IMR-90 (cell line): ENCODE measurements at regions not wholly inside any gene's neighbourhood (a gene's known extent, or its start where the extent isn't known, plus 50 kb on each side); places are given as distances from the start of the nearest gene placed in this dataset.
"Not testable (repeated sequence)": the region's sequence is repeated elsewhere in the genome, so short reads cannot be mapped to it uniquely, and the experiment has no call there.

Experiments used
- ATAC-seq: fragments of 200-7000 bp; cut with Tn5 transposase; 2 replicates; pipeline ENCODE4 v1.9.1; 2020; ENCODE audit warnings: low read depth, mild to moderate bottlenecking, moderate library complexity
- BruUV-seq: library from RNA; stranded (reverse); fragments of 400-500 nt; replicated peaks from 2 replicates; lab custom pipeline; 2021; lab: Mats Ljungman, UMichigan
- CTCF ChIA-PET: fragments of 300-600 bp; formaldehyde crosslinking; extraction: SDS; loops from one replicate; lab custom pipeline; 2021; ENCODE audit warnings: antibody characterized with exemption; lab: Yijun Ruan, JAX
- POLR2A ChIA-PET: fragments of 300-600 bp; sonication (Branson Sonifier 250); formaldehyde crosslinking; loops from one replicate; lab custom pipeline; 2022; ENCODE audit warnings: antibody characterized with exemption; ENCODE audit not compliant: unreplicated experiment; lab: Charles Lee
- DNase-seq: peaks from one replicate; pipeline ENCODE4 v3.0.0; 2013
- H2AFZ ChIP-seq: replicated peaks from 2 replicates; pipeline ENCODE3; 2013; ENCODE audit warnings: low read length, mild to moderate bottlenecking; ENCODE audit not compliant: poor library complexity
- H2AK5ac ChIP-seq: 2 replicates; pipeline ENCODE4 v1.6.1; 2013; ENCODE audit warnings: low read depth, low read length, inconsistent platforms
- H2AK9ac ChIP-seq: replicated peaks from 2 replicates; pipeline ENCODE3; 2013; ENCODE audit warnings: mild to moderate bottlenecking, low read depth, low read length, moderate library complexity; ENCODE audit not compliant: poor library complexity
- H2BK120ac ChIP-seq: 2 replicates; pipeline ENCODE4 v1.6.1; 2013; ENCODE audit warnings: low read depth, low read length, inconsistent platforms
- H2BK15ac ChIP-seq: 3 replicates; pipeline ENCODE4 v1.6.1; 2013; ENCODE audit warnings: low read depth, low read length, inconsistent platforms
- H2BK20ac ChIP-seq: 2 replicates; pipeline ENCODE4 v1.6.1; 2013; ENCODE audit warnings: low read depth, mild to moderate bottlenecking, inconsistent platforms, low read length, moderate library complexity
- H2BK5ac ChIP-seq: 2 replicates; pipeline ENCODE4 v1.6.1; 2013; ENCODE audit warnings: mild to moderate bottlenecking, low read depth, low read length, inconsistent platforms; ENCODE audit not compliant: poor library complexity, severe bottlenecking
- H3K14ac ChIP-seq: replicated peaks from 2 replicates; pipeline ENCODE4 v1.6.1; 2013; ENCODE audit warnings: low read depth, low read length, inconsistent platforms
- H3K18ac ChIP-seq: 2 replicates; pipeline ENCODE4 v1.6.1; 2013; ENCODE audit warnings: low read depth, low read length, control low read depth
- H3K23ac ChIP-seq: 2 replicates; pipeline ENCODE4 v1.6.1; 2013; ENCODE audit warnings: low read depth, low read length, inconsistent platforms
- H3K27ac ChIP-seq: 2 replicates; pipeline ENCODE4 v1.5.1; 2013; ENCODE audit warnings: mild to moderate bottlenecking, control low read depth, low read length; ENCODE audit not compliant: insufficient read depth
- H3K27me3 ChIP-seq: 2 replicates; pipeline ENCODE4 v1.6.1; 2013; ENCODE audit warnings: low read length; ENCODE audit not compliant: control insufficient read depth, insufficient read depth
- H3K36me3 ChIP-seq: 2 replicates; pipeline ENCODE4 v1.6.1; 2013; ENCODE audit warnings: low read length, mixed read lengths; ENCODE audit not compliant: control insufficient read depth, insufficient read depth
- H3K4ac ChIP-seq: 2 replicates; pipeline ENCODE4 v1.6.1; 2013; ENCODE audit warnings: low read depth, low read length, inconsistent platforms
- H3K4me1 ChIP-seq: 2 replicates; pipeline ENCODE4 v1.6.1; 2013; ENCODE audit warnings: low read length, mixed read lengths; ENCODE audit not compliant: control insufficient read depth, insufficient read depth
- H3K4me2 ChIP-seq: 2 replicates; pipeline ENCODE4 v1.6.1; 2013; ENCODE audit warnings: low read depth, mild to moderate bottlenecking, control low read depth, low read length, moderate library complexity
- H3K4me3 ChIP-seq: 2 replicates; pipeline ENCODE4 v1.5.1; 2013; ENCODE audit warnings: low read depth, mild to moderate bottlenecking, control low read depth, low read length, moderate library complexity; ENCODE audit not compliant: insufficient read depth
- H3K56ac ChIP-seq: 2 replicates; pipeline ENCODE4 v1.6.1; 2013; ENCODE audit warnings: low read length, inconsistent platforms; ENCODE audit not compliant: insufficient read depth; ENCODE audit errors: extremely low read depth
- H3K79me1 ChIP-seq, 2 experiments: 2 replicates each; pipeline ENCODE4 v1.6.1; 2013; ENCODE audit warnings: low read length in 2 of 2, inconsistent platforms in 1 of 2, low read depth in 1 of 2
- H3K9ac ChIP-seq: 2 replicates; pipeline ENCODE4 v1.6.1; 2013; ENCODE audit warnings: low read depth, low read length, control low read depth
- H3K9me1 ChIP-seq: 2 replicates; pipeline ENCODE4 v1.6.1; 2013; ENCODE audit warnings: low read length, inconsistent platforms; ENCODE audit not compliant: insufficient read depth
- H3K9me3 ChIP-seq: 2 replicates; pipeline ENCODE4 v1.6.1; 2013; ENCODE audit warnings: low read length; ENCODE audit not compliant: control insufficient read depth, insufficient read depth
- H4K20me1 ChIP-seq: 2 replicates; pipeline ENCODE4 v1.6.1; 2013; ENCODE audit warnings: low read length, inconsistent platforms; ENCODE audit not compliant: insufficient read depth
- H4K5ac ChIP-seq: 2 replicates; pipeline ENCODE4 v1.6.1; 2013; ENCODE audit warnings: mild to moderate bottlenecking, low read depth, low read length, control low read depth
- H4K8ac ChIP-seq, 2 experiments: 2 replicates each; pipeline ENCODE4 v1.6.1; 2013; ENCODE audit warnings: low read depth in 2 of 2, low read length in 2 of 2, control low read depth in 1 of 2, inconsistent platforms in 1 of 2
- H4K91ac ChIP-seq: 2 replicates; pipeline ENCODE4 v1.6.1; 2013; ENCODE audit warnings: low read depth, low read length, inconsistent platforms; ENCODE audit not compliant: insufficient read depth
- BHLHE40 ChIP-seq: fragments of 150-350 bp; IDR thresholded peaks from 2 replicates; pipeline ENCODE4 v1.6.1; 2016; ENCODE audit warnings: mild to moderate bottlenecking, low read depth, low read length
- WGBS, 2 experiments: methylation state at CpG; one replicate each; pipeline versions ENCODE4 v1.1.5 to v1.1.7; 2013; ENCODE audit warnings: missing lambda C conversion rate in 2 of 2; ENCODE audit not compliant: insufficient read length in 1 of 2; ENCODE audit errors: extremely low coverage in 2 of 2; 5-methylcytosine and 5-hydroxymethylcytosine counted together
- dilution Hi-C: fragments of 300-500 bp; cut with HindIII; formaldehyde crosslinking; loops from one replicate; pipeline ENCODE4 v1.14.3; 2018; ENCODE audit warnings: low sequenced_read_pairs; ENCODE audit not compliant: unreplicated experiment
- in situ Hi-C: fragments of 300-500 bp; cut with MboI; formaldehyde crosslinking; loops from 3 replicates; pipeline ENCODE4 v1.14.3; 2019; ENCODE audit warnings: low sequenced_read_pairs, inconsistent platforms, mixed read lengths
- intact Hi-C: fragments of 100-400 bp; cut with micrococcal nuclease; formaldehyde crosslinking; loops from 2 replicates; pipeline ENCODE4 v1.10.0; 2022

GRCh38 chr7:1302936-1303335, 70.3 kb downstream of the UNCX start:
- POLR2A ChIA-PET: no interaction called here

GRCh38 chr7:1304011-1304410, 71.3 kb downstream of the UNCX start:
- H3K9me3 ChIP-seq, H3K4ac ChIP-seq, H2AK5ac ChIP-seq, CTCF ChIA-PET, H3K9ac ChIP-seq, intact Hi-C loops, in situ Hi-C loops, ATAC-seq, POLR2A ChIA-PET, H3K4me1 ChIP-seq, H2AK9ac ChIP-seq, H3K23ac ChIP-seq, H4K5ac ChIP-seq, H3K14ac ChIP-seq, H2AFZ ChIP-seq, H3K4me3 ChIP-seq, H3K9me1 ChIP-seq, H2BK120ac ChIP-seq, H3K56ac ChIP-seq, H3K79me1 ChIP-seq, H3K4me2 ChIP-seq, H3K27ac ChIP-seq, H2BK5ac ChIP-seq, BruUV-seq, H2BK20ac ChIP-seq, dilution Hi-C loops, DNase-seq, H3K18ac ChIP-seq, H4K8ac ChIP-seq, H4K20me1 ChIP-seq, H2BK15ac ChIP-seq, H4K91ac ChIP-seq, H3K36me3 ChIP-seq: not testable (repeated sequence)
- 76% methylated on average over 5 of the region's 15 CpGs; no CpG with 5 or more reads in 1 of the 2 experiments for WGBS, 2 experiments
- peaks cover 32% of the 10 kb centered on the region for H3K27me3 ChIP-seq

More at GRCh38 chr7:1302936-1303335, 70.3 kb downstream of the UNCX start:
- Histone ChIP-seq H3K9me1 (no peaks in the 10 kb centered on the region), H2BK120ac (no peak overlapping the region), H3K4ac (no peak overlapping the region), H3K56ac (no peak overlapping the region), H2BK5ac (no peak overlapping the region), H2AK5ac (no peak overlapping the region), H3K23ac (no peak overlapping the region), H3K36me3 (no peaks in the 10 kb centered on the region), H3K9me3 (no peaks in the 10 kb centered on the region), H4K8ac (no peak overlapping the region), H4K5ac (no peak overlapping the region), H2BK15ac (no peak overlapping the region), H3K14ac (no peak overlapping the region), H3K27ac (no peak overlapping the region), H3K18ac (no peak overlapping the region), H4K91ac (no peak overlapping the region), H3K79me1 (no peaks in the 10 kb centered on the region), H3K4me3 (no peak overlapping the region), H3K4me2 (no peak overlapping the region), H3K27me3 (peaks cover 41% of the 10 kb centered on the region), H2AFZ (no peak overlapping the region), H4K20me1 (no peaks in the 10 kb centered on the region; the same call in 1 of the 2 replicates), H2BK20ac (no peak overlapping the region), H2AK9ac (peak overlapping the region; percentile 55), H3K4me1 (no peaks in the 10 kb centered on the region), H3K9ac (no peak overlapping the region)
- WGBS, 2 experiments: 80% methylated on average over 6 of the region's 11 CpGs; no CpG with 5 or more reads in 1 of the 2 experiments
- dilution Hi-C loops (no loop called here), in situ Hi-C loops (no loop called here), intact Hi-C loops (no loop called here)
- CTCF ChIA-PET: no interaction called here
- TF ChIP-seq BHLHE40: no peak
- DNase-seq (no peak), ATAC-seq (no peak)
- BruUV-seq: no TSS peak
